ENCODE measurements at regions not wholly inside any gene's neighbourhood (a gene's known extent, or its start where the extent isn't known, plus 50 kb on each side); places are given as distances from the start of the nearest gene placed in this dataset.

DNA sequence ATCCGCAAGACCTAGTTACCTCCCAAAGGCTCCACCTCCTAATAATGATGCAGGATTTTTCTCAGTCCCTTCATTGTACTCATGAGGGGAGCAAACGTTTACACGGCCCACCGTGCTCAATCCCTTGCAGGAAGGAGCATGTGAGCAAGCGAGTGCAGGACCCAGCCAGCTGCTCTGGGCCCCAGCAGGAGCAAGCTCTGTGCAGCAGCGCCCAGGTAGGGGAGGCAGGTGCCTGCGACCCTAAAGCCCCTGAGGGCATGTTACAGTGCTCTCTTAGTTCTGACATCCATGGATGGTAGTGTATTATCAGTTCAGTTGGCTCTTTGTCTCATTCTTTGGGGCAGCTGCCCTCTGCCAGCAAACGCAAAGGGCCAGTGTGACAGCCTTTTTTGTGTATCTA, 143.4 kb downstream of the TBXT start:
- H3K27ac ChIP-seq (ENCODE audit: low read length) = no peak overlapping the region
- H3K4me1 ChIP-seq (ENCODE audit: insufficient read depth, low read length) = peaks cover 12% of the 10 kb centered on the region
- no peak overlapping the region for H3K4me2 ChIP-seq (ENCODE audit: insufficient read depth, low read length)
- H3K36me3 ChIP-seq (ENCODE audit: insufficient read depth, low read length) = no peaks in the 10 kb centered on the region
- H3K9ac ChIP-seq (ENCODE audit: low read depth, low read length) = no peak overlapping the region
- H3K27me3 ChIP-seq (ENCODE audit: insufficient read depth, low read length, poor library complexity) = no peaks in the 10 kb centered on the region
- no peak overlapping the region for H3K4me3 ChIP-seq (ENCODE audit: low read depth in 1 of 2, low read length in 2 of 2)
- ATAC-seq (ENCODE audit: insufficient read depth, low read depth) (no peak), DNase-seq (no peak)
- TF ChIP-seq, protein P1, sequence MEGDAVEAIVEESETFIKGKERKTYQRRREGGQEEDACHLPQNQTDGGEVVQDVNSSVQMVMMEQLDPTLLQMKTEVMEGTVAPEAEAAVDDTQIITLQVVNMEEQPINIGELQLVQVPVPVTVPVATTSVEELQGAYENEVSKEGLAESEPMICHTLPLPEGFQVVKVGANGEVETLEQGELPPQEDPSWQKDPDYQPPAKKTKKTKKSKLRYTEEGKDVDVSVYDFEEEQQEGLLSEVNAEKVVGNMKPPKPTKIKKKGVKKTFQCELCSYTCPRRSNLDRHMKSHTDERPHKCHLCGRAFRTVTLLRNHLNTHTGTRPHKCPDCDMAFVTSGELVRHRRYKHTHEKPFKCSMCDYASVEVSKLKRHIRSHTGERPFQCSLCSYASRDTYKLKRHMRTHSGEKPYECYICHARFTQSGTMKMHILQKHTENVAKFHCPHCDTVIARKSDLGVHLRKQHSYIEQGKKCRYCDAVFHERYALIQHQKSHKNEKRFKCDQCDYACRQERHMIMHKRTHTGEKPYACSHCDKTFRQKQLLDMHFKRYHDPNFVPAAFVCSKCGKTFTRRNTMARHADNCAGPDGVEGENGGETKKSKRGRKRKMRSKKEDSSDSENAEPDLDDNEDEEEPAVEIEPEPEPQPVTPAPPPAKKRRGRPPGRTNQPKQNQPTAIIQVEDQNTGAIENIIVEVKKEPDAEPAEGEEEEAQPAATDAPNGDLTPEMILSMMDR (IDR thresholded peaks at IDR 0.05; ENCODE audit: borderline replicate concordance, extremely low read depth, low read length, poor library complexity, severe bottlenecking) = no peak
- no peak for TF ChIP-seq EZH2 (IDR thresholded peaks at IDR 0.05; ENCODE audit: borderline replicate concordance, low read depth, low read length, severe bottlenecking)
- H3K79me2 ChIP-seq (ENCODE audit: insufficient read depth, low read length) = no peaks in the 10 kb centered on the region
- H4K20me1 ChIP-seq (ENCODE audit: insufficient read depth, low read length) = no peaks in the 10 kb centered on the region
- no peak overlapping the region for H2AFZ ChIP-seq (ENCODE audit: low read depth, low read length)
- H3K9me3 ChIP-seq (ENCODE audit: insufficient read depth, low read length, severe bottlenecking) = peaks cover 3% of the 10 kb centered on the region

DNA sequence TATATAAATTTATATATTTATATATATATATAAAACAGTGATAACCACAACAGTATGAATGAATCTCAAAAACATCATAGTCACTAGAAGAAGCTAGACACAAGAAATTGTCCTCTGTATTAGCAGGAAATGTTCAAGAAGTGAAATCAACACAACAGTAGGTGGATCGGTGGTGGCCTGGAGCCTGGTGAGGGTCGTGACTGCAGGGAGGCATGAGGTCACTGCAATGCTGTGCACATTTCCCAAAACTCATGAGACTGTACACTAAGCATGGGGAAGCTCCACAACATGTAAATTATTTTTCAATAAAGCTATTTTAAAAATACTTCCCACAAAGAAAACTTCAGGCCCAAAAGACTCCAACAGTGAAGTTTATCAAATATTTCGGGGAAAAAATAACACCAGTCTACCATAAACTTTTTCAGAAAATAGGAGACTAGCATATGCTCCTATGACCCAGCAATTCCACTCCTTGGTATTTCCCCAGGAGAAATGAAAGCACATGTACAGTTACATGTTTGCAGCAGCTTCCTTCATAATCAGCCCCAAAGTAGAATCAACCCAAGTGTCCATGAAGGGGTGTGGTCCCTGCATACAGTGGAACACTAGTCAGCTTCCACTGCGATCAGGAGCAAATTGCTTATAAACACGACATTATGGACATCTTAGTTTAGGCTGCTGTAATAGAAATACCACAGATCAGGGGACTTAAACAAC, 144.2 kb downstream of the TBXT start:
- H3K9me3 ChIP-seq (ENCODE audit: insufficient read depth, low read length, severe bottlenecking) = peaks cover 3% of the 10 kb centered on the region
- H2AFZ ChIP-seq (ENCODE audit: low read depth, low read length) = no peak overlapping the region
- H3K4me2 ChIP-seq (ENCODE audit: insufficient read depth, low read length) = no peak overlapping the region
- no peak for TF ChIP-seq EZH2 (IDR thresholded peaks at IDR 0.05; ENCODE audit: borderline replicate concordance, low read depth, low read length, severe bottlenecking)
- TF ChIP-seq, protein P1 (IDR thresholded peaks at IDR 0.05; ENCODE audit: borderline replicate concordance, extremely low read depth, low read length, poor library complexity, severe bottlenecking) = no peak
- no peaks in the 10 kb centered on the region for H3K79me2 ChIP-seq (ENCODE audit: insufficient read depth, low read length)
- H4K20me1 ChIP-seq (ENCODE audit: insufficient read depth, low read length) = no peaks in the 10 kb centered on the region
- H3K4me1 ChIP-seq (ENCODE audit: insufficient read depth, low read length) = peaks cover 12% of the 10 kb centered on the region
- no peak overlapping the region for H3K9ac ChIP-seq (ENCODE audit: low read depth, low read length)
- DNase-seq (no peak), ATAC-seq (ENCODE audit: insufficient read depth, low read depth) (no peak; the same call in 2 of the 3 replicates)
- no peaks in the 10 kb centered on the region for H3K27me3 ChIP-seq (ENCODE audit: insufficient read depth, low read length, poor library complexity)
- H3K27ac ChIP-seq (ENCODE audit: low read length) = no peak overlapping the region
- no peak overlapping the region for H3K4me3 ChIP-seq (ENCODE audit: low read depth in 1 of 2, low read length in 2 of 2)
- H3K36me3 ChIP-seq (ENCODE audit: insufficient read depth, low read length) = no peaks in the 10 kb centered on the region

DNA sequence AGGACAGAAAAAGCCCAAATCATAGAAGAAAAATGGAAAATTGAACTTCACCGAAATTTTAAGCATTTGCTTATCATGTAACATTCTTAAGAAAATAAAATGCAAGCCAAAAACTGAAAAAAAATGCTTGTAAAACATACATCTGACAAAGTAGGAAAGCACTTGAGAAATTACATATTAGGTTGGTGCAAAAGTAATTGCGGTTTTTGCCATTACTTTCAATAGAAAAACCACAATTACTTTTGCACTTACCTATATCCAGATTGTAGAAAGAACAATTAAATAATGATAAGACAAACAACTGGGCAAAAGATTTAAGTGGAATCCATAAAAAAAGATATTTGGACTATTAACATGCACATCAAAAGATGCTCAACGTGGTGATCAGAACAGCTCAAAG, 146.2 kb downstream of the TBXT start:
- Histone ChIP-seq H3K9me3 (ENCODE audit: insufficient read depth, low read length, severe bottlenecking) (peaks cover 20% of the 10 kb centered on the region), H4K20me1 (ENCODE audit: insufficient read depth, low read length) (no peaks in the 10 kb centered on the region), H3K27me3 (ENCODE audit: insufficient read depth, low read length, poor library complexity) (no peaks in the 10 kb centered on the region), H2AFZ (ENCODE audit: low read depth, low read length) (no peak overlapping the region), H3K9ac (ENCODE audit: low read depth, low read length) (no peak overlapping the region), H3K79me2 (ENCODE audit: insufficient read depth, low read length) (no peaks in the 10 kb centered on the region), H3K4me2 (ENCODE audit: insufficient read depth, low read length) (no peak overlapping the region), H3K36me3 (ENCODE audit: insufficient read depth, low read length) (no peaks in the 10 kb centered on the region), H3K4me3 (ENCODE audit: low read depth in 1 of 2, low read length in 2 of 2) (no peak overlapping the region), H3K27ac (ENCODE audit: low read length) (no peak overlapping the region), H3K4me1 (ENCODE audit: insufficient read depth, low read length) (no peaks in the 10 kb centered on the region)
- ATAC-seq (ENCODE audit: insufficient read depth, low read depth) (no peak), DNase-seq (no peak)
- no peak for TF ChIP-seq EZH2 (IDR thresholded peaks at IDR 0.05; ENCODE audit: borderline replicate concordance, low read depth, low read length, severe bottlenecking)
- TF ChIP-seq, protein P1 (IDR thresholded peaks at IDR 0.05; ENCODE audit: borderline replicate concordance, extremely low read depth, low read length, poor library complexity, severe bottlenecking) = no peak

Data from DND-41 (cell line).